WTC11 (cell line): ENCODE measurements at regions not wholly inside any gene's neighbourhood (a gene's known extent, or its start where the extent isn't known, plus 50 kb on each side); places are given as distances from the start of the nearest gene placed in this dataset.

Experiments used
- ELF4 ChIP-seq: sonication (generic); formaldehyde crosslinking; IDR thresholded peaks from 2 replicates; pipeline ENCODE4 v1.8.1; 2022; ENCODE audit warnings: low read depth, mild to moderate bottlenecking, moderate library complexity, missing genetic modification reagents
- ETV6 ChIP-seq: sonication (generic); formaldehyde crosslinking; IDR thresholded peaks from 2 replicates; pipeline ENCODE4 v1.8.1; 2022; ENCODE audit warnings: mild to moderate bottlenecking, missing genetic modification reagents
- JUN ChIP-seq: sonication (generic); formaldehyde crosslinking; IDR thresholded peaks from 2 replicates; pipeline ENCODE4 v1.8.0; 2023; ENCODE audit warnings: mild to moderate bottlenecking, missing genetic modification reagents
- TEAD4 ChIP-seq: sonication (generic); formaldehyde crosslinking; IDR thresholded peaks from 2 replicates; pipeline ENCODE4 v1.8.0; 2022; ENCODE audit warnings: mild to moderate bottlenecking, missing genetic modification reagents
- TF ChIP-seq, protein P1 (sequence below): fragments of 200-600 bp; IDR thresholded peaks from 2 replicates; pipeline ENCODE4 v1.8.0; 2022; ENCODE audit warnings: antibody characterized with exemption
- TF ChIP-seq, protein P2 (sequence below): sonication (generic); formaldehyde crosslinking; IDR thresholded peaks from 2 replicates; pipeline ENCODE4 v1.8.0; 2022; ENCODE audit warnings: mild to moderate bottlenecking, missing genetic modification reagents

DNA sequence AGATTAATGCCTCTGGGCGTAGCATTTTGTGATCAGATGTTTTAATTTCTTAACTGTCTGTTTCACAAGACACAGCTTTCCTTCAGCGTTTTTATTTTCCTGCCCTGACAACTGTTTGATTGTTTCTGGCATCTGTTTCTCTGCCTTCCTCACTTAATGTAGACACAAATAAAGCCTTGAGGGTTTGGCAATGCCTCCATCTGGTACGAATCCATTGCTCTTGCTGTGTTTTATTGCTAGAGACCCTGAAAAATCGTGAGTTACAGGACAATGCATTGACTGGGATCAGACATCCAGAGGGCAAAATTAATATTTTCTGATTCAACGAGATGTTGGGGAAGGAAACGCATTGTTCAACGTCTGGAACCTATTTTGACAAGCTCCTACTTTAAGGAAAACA is 363.5 kb downstream of the MRPL39 start:
- TF ChIP-seq ETV6 (CRISPR knock-in tag): no peak
- TF ChIP-seq TEAD4 (CRISPR knock-in tag): no peak
- no peak for TF ChIP-seq ELF4 (CRISPR knock-in tag)
- no peak for TF ChIP-seq JUN
- TF ChIP-seq, protein P1, sequence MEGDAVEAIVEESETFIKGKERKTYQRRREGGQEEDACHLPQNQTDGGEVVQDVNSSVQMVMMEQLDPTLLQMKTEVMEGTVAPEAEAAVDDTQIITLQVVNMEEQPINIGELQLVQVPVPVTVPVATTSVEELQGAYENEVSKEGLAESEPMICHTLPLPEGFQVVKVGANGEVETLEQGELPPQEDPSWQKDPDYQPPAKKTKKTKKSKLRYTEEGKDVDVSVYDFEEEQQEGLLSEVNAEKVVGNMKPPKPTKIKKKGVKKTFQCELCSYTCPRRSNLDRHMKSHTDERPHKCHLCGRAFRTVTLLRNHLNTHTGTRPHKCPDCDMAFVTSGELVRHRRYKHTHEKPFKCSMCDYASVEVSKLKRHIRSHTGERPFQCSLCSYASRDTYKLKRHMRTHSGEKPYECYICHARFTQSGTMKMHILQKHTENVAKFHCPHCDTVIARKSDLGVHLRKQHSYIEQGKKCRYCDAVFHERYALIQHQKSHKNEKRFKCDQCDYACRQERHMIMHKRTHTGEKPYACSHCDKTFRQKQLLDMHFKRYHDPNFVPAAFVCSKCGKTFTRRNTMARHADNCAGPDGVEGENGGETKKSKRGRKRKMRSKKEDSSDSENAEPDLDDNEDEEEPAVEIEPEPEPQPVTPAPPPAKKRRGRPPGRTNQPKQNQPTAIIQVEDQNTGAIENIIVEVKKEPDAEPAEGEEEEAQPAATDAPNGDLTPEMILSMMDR: no peak
- TF ChIP-seq, protein P2, sequence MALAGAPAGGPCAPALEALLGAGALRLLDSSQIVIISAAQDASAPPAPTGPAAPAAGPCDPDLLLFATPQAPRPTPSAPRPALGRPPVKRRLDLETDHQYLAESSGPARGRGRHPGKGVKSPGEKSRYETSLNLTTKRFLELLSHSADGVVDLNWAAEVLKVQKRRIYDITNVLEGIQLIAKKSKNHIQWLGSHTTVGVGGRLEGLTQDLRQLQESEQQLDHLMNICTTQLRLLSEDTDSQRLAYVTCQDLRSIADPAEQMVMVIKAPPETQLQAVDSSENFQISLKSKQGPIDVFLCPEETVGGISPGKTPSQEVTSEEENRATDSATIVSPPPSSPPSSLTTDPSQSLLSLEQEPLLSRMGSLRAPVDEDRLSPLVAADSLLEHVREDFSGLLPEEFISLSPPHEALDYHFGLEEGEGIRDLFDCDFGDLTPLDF (CRISPR knock-in tag): no peak
